ENCODE measurements at regions not wholly inside any gene's neighbourhood (a gene's known extent, or its start where the extent isn't known, plus 50 kb on each side); places are given as distances from the start of the nearest gene placed in this dataset.

DNA sequence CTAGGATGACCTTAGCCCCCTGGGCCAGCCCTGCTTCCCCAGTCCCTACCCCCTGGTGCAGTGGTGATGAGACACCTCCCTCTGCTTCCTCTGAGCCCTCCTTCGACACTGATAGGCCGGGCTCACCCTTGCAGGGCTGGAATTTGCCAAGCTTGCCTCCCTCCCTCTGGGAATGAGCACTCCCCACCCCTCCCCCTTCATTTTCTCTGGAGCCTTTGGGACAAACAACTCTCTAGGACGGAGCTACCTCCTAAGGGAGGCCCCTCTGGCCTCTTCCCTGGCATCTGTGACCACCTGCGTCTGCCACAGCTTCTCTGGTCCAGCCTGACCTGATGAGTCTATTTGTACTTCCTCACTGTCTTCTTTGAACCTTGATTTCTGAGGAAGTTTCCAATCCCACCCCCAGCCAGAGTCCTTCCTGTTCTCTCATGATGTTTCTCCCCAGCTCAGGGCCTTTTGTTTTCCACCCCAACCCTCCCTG, 53.3 kb upstream of the ADA2 start:
- Mint-ChIP-seq H3K27me3 (ENCODE audit: insufficient read depth) (peaks cover 3% of the 10 kb centered on the region; the same call in 1 of the 2 replicates), H3K9me3 (peaks cover 39% of the 10 kb centered on the region), H3K36me3 (ENCODE audit: low read depth) (peaks cover 4% of the 10 kb centered on the region; the same call in 1 of the 2 replicates), H3K4me3 (no peak overlapping the region), H3K4me1 (ENCODE audit: low read depth) (no peaks in the 10 kb centered on the region), H3K27ac (no peak overlapping the region)
- TF ChIP-seq, protein P1, sequence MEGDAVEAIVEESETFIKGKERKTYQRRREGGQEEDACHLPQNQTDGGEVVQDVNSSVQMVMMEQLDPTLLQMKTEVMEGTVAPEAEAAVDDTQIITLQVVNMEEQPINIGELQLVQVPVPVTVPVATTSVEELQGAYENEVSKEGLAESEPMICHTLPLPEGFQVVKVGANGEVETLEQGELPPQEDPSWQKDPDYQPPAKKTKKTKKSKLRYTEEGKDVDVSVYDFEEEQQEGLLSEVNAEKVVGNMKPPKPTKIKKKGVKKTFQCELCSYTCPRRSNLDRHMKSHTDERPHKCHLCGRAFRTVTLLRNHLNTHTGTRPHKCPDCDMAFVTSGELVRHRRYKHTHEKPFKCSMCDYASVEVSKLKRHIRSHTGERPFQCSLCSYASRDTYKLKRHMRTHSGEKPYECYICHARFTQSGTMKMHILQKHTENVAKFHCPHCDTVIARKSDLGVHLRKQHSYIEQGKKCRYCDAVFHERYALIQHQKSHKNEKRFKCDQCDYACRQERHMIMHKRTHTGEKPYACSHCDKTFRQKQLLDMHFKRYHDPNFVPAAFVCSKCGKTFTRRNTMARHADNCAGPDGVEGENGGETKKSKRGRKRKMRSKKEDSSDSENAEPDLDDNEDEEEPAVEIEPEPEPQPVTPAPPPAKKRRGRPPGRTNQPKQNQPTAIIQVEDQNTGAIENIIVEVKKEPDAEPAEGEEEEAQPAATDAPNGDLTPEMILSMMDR (IDR thresholded peaks at IDR 0.05): no peak
- no peak for DNase-seq

DNA sequence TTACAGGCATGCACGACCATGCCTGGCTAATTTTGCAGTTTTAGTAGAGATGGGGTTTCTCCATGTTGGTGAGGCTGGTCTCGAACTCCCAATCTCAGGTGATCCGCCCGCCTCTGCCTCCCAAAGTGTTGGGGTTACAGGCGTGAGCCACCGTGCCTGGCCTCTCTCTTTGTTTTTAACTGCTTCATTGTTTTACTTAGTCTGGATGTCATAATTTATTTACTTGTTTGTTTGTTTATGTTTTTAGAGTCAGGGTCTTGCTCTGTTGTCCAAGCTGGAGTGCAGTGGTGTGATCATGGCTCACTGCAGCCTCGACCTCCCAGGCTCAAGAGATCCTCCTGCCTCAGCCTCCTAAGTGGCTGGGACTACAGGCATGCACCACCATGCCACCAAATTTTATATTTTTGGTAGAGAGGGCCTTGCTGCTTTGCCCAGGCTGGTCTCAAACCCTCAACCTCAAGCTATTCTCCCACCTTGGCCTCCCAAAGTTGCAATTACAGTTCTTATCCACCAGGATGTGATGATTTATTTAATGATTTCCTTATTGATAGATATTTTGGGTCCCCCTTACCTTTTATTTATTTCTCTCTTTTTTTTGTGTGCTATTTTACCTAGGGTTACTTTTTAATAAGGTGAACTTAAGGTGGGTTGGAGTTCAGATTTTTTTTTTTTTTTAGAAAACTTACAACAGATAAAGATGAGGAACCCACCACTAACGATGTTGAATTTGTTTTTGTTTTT, 52.6 kb upstream of the ADA2 start:
- Mint-ChIP-seq H3K27me3 (ENCODE audit: insufficient read depth) (peaks cover 3% of the 10 kb centered on the region; the same call in 1 of the 2 replicates), H3K4me3 (no peak overlapping the region), H3K36me3 (ENCODE audit: low read depth) (peaks cover 4% of the 10 kb centered on the region; the same call in 1 of the 2 replicates), H3K9me3 (peaks cover 41% of the 10 kb centered on the region), H3K4me1 (ENCODE audit: low read depth) (no peaks in the 10 kb centered on the region), H3K27ac (no peak overlapping the region)
- TF ChIP-seq, protein P1 (IDR thresholded peaks at IDR 0.05): no peak; the same call in 1 of the 2 replicates
- no peak for DNase-seq

DNA sequence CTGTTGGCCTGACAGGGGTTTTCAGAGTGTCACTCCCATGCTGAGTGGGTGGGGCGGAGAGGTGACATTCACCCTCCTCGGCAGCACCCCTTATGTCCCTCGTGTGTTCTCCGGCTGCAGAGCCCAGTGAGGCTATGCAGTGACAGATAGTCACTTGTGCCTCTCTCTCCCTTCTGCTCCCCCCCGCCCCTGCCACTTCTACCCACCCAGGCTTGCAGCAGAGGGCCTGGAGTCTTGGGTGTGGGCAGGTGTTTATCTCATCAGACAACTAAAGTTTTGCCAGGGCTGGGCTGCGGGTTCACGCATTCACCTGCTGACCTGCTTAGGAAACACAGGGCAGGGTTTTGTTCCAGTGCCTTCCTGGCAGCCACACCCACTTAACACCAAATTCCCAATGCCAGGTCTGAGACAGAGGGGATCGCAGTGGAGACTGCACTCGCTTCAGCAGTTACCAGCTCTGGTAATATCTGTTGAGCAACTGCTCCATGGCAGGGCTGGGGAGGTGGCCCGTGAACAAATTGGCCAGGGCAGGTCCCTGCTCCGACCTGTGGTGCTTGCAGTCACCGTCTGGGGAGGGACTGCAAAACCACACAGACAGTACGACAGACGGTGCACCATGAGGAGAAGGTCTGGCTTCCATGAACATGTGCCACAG, 50.5 kb upstream of the ADA2 start:
- Mint-ChIP-seq H3K9me3 (peaks cover 41% of the 10 kb centered on the region), H3K27ac (no peak overlapping the region), H3K36me3 (ENCODE audit: low read depth) (peaks cover 4% of the 10 kb centered on the region; the same call in 1 of the 2 replicates), H3K27me3 (ENCODE audit: insufficient read depth) (peaks cover 4% of the 10 kb centered on the region), H3K4me1 (ENCODE audit: low read depth) (no peaks in the 10 kb centered on the region), H3K4me3 (no peak overlapping the region)
- DNase-seq: no peak
- TF ChIP-seq, protein P1 (IDR thresholded peaks at IDR 0.05): no peak

DNA sequence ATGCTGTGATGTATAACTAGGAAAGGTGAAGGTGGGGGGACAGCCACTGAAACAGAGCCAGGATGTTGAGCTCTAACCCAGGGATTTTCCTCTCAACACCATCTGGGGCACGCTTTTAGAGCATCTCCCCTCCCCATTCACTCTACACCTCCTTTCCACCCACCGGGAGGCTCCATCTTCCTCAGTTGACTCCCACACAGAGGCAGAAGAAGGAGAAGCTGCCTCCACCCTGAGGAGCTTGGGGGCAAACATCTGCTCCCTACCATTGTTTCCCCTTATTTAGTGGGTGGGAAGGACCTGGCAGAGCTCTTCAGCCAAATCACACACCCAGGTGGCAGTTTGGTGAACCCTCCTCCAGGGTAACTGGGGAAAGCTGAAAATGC, 50.0 kb upstream of the ADA2 start:
- no peaks in the 10 kb centered on the region for H3K4me1 Mint-ChIP-seq (ENCODE audit: low read depth)
- peaks cover 44% of the 10 kb centered on the region for H3K9me3 Mint-ChIP-seq
- peaks cover 4% of the 10 kb centered on the region for H3K27me3 Mint-ChIP-seq (ENCODE audit: insufficient read depth)
- TF ChIP-seq, protein P1 (IDR thresholded peaks at IDR 0.05): no peak
- H3K36me3 Mint-ChIP-seq (ENCODE audit: low read depth): peaks cover 4% of the 10 kb centered on the region; the same call in 1 of the 2 replicates
- no peak overlapping the region for H3K4me3 Mint-ChIP-seq
- no peak overlapping the region for H3K27ac Mint-ChIP-seq
- no peak for DNase-seq
